D341Med (cell line): ENCODE measurements at regions not wholly inside any gene's neighbourhood (a gene's known extent, or its start where the extent isn't known, plus 50 kb on each side); places are given as distances from the start of the nearest gene placed in this dataset.
"Not testable (repeated sequence)": the region's sequence is repeated elsewhere in the genome, so short reads cannot be mapped to it uniquely, and the experiment has no call there.

Experiments used
- DNase-seq: peaks from one replicate; pipeline ENCODE4 v3.0.0; 2012; ENCODE audit warnings: low spot score

DNA sequence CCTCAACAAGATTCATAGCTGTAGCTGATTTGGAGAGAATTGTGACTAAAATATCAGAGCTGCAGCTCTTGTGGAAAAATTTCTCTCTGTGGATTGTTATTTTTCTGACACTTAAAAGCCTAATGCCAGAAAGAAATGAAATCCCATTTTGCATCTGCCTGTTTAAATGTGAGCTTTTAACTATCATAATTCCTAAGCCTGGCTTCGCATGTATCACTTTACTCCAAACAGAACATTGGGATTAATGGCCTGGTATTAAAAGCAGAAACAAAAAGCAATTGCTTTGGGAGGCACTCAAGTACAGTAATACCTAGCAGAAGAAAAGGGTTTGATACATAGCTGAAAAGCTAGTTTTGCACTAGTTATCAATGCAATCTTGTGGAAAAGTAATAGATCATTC lies 164.2 kb upstream of the FSHR start:
- DNase-seq, result no peak

DNA sequence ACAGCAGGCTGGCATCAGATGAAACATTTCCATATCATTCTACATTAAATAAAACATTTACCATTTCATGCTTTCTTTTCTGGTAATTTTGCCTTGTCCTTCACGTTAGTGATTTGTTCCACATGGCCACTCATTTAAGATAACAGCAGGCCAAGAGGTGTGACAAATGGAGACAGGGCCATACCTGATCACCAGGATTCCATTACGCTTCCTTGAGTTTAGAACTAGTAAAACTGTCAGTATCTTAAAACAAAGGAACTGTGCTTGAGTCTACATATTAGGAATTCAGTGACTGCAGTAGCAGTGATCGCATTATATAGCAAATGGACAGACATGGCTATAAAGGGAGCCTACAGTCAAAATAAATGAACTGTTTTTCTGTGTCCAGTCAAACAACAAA lies 155.1 kb upstream of the FSHR start:
- DNase-seq, result no peak

DNA sequence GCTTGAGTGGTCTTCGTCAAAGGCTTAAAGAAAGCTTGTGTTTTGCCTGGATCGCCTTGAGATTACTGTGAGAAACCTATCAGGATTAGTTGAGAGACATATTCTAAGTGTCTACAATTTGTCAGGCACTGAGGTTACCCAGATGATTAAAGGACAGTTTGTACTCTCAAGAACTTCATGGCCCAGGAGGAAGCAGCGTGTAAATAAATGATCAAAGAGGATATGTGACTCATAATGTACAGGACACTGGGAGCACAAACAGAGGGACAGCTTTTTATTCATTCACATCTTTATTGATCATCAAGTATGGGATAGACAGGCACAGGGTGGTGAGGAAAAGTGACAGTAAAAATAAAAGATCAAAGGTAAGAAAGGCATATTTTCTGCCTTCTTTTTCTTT lies 152.6 kb upstream of the FSHR start:
- DNase-seq, result no peak

DNA sequence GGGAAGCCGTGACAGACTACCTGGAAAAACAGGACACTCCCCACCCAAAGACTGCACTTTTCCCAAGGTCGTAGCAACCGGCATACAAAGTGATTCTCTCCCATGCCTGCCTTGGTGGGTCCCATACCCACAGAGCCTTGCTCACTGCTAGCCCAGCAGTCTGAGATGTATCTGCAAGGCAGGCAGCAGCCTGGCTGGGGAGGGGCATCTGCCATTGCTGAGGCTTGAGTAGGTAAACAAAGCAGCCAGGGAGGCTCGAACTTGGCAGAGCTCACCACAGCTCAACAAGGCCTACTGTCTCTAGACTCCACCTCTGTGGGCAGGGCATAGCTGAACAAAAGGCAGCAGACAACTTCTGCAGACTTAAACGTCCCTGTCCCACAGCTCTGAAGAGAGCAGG lies 144.4 kb upstream of the FSHR start:
- DNase-seq, result not testable (repeated sequence)

DNA sequence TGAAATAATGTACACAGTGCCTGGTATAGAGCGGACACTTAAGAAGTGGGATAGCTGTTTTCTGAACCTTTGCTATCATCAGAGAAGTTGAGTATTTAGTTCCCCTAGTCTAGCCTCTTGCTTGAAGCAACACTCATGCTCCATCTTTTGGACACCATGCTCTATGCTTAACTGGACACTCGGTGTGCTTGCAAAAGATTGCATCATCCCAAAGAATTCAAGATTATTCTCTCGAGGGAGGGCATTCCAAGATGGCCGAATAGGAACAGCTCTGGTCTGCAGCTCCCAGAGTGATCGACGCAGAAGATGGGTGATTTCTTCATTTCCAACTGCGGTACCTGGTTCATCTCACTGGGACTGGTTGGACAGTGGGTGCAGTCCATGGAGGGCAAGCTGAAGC lies 143.9 kb upstream of the FSHR start:
- no peak for DNase-seq

DNA sequence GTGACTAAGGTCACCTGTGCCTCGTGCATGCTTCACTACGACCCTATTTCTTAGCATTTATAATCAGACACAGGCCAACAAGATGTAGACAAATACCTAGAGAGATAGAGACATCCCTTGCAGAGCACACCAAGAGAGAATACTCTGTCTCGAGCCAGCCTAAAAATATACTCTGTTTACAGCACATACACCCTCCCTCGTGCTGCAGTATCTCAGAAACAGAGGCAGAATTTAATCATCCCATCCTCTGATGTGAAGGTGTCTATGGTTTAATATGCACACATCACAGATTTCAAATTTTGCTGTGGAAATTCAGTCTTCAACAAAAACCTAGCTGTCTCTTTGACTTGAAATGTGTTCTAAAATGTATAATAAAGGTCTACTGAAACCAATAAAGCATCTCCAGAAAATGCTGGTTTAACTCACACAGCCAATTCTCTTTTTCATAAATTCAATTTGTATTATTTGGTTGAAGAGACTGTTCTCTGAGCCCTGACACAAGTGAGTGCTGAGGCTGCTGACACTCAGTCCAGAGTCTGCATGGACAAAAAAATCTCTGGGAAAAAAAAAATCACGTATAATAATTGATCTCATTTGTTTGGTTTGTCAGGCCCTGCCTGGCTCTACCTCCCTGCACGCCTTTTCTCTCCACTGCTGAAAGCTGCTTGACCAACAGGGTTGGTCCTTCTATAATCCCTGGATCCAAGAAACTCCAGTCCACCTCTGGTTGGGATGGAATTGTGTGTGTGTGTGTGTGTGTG lies 142.0 kb upstream of the FSHR start:
- DNase-seq, result no peak

DNA sequence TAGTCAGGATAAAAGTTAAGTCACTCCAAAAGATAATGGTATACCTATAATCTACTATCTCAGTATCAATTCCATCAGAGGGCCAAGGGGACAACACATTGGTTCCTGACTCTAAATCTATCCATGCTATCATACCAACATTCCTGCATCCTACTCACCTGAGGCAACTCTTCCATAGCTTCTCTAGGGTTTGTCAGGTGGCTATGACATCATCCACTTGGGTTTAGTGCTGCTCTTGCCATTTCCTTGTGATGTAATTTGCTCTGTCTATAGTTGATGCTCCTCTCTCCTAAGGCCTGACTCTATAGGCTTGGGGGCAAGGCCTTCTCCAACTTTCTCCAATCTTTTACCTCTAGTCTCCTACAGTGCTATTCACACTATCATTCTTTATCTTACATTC lies 139.9 kb upstream of the FSHR start:
- DNase-seq, result no peak

DNA sequence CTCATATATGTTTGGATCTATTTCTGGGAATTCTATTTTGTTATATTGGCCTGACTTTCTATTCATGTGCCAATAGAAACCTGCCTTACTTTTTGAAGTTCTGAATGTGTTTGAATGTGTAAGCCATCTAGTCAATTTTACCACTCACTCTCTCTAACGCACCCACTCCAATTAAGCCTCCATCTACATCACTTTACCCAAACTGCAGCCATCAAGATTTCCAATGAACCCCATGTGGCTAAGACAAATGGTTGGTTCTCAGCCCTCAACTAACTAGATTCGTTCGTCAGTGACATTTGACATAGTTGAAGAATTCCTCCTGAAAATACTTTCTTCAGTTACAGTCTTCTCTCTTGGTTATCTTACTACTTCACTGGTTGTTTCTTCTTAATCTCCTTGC lies 137.3 kb upstream of the FSHR start:
- DNase-seq, result no peak

DNA sequence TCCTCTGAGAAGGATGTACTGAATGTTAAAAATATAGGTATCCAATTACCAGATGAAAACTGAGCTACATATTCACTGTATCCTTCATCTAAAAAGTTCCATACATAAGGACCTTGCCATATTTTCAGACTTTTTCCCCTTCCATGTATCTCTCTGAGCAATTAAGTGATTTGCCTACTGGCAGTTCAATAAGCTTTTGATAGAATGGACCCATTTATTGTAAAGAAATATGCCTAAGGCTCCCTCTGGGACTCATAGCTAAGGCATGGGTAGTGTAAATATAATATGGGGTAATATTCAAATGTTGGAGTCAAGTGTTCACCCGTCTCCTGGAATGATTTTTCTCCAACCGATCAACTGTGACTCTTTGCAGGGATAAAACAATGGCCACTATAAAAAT lies 135.4 kb upstream of the FSHR start:
- no peak for DNase-seq

DNA sequence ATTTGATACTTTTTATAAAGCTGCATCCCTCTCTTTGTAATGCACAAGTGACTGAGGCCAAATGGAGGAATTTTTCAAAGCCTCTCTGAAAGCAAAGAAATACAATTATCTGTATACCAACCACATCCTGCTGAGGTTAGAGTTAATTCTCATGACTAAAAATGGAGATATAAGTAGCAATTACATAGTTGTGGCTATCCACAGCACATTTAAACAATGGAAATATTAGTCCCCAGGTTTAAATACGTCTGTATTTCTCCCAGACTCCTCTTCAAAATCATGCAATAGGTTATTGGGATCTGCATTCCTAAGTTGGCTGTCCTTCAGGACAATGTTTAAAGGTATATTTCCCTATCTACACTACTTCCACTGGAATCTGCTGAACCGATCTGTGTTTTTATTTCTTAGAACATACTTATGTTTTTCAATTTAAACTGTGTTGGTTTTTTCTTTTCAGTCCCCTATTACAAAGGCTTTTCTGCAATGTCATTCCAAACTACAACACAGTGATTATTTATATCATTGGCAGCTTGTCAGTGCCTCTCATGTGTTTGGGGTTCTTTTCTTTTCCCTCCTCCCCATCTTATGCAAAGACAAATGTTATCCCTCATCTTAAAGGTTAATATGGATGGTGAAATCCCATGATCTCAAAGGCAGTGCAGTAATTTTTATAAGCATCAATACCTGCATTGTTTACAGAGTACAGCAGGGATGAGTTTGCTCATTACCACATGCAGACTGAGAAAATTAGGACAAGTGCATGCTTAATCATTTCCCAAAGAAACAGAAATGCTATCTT lies 134.8 kb upstream of the FSHR start:
- no peak for DNase-seq

DNA sequence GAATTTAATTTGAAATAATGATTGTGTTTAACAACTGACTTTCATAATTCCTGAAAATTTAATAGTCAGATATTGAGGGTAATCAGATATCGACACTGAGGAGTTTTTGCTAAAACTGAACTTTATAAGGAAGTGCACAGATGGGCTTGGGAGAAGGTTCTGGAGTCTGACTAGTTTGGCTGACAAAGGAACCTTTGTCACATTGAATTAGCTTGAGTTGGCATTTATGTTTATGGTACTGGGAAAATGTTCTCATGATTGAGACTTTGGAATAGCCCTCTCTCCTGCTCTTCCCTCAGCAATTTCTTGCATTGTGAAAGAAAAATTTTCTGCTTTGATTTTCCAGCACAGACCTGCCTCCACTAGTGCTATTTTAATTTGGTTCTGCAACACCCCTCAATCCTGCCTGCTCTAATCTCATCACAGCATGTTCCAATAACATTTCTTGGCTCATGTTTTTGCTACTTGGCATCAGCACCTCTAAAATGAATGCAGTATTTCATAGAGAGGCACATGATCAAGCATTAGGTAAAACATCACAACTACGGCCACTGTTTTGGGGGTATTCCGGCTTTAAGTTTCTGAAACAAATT lies 133.9 kb upstream of the FSHR start:
- no peak for DNase-seq

DNA sequence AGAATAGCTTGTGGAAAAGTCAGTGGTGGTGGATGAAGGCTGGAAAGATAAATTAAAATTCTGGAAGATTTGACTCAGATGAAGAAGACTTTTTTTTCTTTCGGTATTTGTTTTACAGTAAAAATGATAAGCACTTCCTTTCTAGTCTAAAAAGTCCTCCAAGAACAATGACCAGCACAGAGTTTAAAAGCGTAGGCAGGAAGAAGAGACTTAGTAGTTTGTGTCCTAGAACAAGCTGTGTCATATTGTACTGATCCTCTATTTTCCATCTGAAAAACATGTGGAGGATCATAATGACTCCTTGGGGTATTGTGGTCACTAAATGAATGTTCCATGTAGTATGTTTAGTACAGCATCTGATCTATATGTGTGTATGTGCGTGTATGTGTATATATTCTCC lies 132.4 kb upstream of the FSHR start:
- no peak for DNase-seq

DNA sequence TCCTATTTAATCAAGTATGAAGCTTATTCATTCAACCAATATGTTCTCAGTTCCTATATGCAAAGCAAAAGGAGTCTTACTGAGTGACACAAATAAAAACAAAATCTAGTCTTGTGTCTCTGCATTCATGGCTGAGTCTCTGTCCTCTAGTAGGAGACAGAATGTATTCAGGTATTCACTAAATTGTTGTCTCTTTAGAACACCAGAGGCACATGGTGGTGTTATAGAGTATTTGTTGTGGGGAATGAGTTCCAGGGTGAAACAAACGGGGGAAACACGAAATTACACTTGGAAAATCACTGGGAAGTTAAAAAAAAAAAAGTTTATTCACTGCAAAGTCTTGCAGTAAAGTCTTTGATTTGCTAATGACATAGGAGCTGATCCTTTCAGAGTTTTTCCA lies 131.7 kb upstream of the FSHR start:
- no peak for DNase-seq

DNA sequence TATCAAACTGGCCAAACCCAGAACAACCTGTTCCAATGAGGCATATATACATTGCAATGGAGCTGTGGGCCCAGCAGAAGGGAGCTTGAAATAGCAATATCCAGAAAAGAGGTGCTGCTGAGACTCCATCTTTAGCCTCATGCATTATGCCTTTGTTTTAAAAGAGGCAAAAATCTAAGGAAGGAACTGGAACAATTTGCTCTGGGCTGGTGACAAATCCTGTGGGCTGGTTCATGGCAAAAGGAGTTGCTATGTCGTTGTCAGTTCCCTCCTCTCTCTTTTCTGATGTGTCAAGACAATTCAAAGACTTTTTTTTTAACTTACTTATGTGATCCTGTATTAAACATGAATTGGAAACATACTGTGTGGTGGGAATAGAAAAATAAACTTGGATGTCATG lies 124.2 kb upstream of the FSHR start:
- DNase-seq, result no peak

DNA sequence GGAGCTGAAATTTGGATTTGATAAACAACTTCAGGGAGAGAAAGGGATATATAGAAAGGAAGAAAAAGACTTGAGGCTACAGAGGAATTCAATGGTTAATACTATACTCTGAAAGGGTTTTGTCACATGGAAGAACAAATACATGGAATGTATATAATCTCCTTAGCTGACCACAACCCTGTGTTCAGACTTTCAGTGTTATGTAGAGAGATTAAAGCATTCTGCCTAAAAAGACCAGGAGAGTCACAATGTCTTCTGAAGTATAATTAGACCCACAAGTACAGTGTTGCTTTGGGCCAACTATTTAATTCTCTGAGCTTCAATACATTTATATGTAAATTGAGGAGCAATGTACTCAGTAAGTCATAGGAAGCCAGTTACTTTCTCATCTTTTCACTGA lies 123.8 kb upstream of the FSHR start:
- DNase-seq, result no peak

DNA sequence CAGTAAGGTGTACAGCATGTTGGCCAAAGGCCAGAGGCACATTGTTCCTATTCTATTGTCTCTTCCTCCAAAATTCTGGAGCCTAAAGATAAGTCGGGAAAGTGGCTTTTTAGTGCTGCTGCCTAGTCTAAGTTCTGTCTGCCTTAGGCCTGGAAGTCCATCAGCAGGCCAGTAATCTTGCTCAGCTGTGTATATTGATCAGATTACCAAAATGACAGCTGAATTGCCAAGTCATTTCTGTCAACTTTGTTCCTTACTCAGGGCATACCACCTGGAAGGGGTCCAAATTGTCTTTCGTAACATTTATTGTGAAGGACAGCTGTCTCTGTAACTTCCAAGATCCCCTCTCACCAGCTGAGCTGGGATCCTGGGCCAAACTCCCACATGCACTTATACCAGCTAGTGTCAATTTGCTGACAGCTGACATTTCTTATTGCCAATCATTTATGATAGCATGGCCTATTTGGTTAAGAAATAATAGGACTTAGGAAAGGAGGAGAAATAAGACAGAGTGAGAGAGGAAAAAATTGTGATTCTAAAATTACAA lies 116.8 kb upstream of the FSHR start:
- DNase-seq, result no peak

DNA sequence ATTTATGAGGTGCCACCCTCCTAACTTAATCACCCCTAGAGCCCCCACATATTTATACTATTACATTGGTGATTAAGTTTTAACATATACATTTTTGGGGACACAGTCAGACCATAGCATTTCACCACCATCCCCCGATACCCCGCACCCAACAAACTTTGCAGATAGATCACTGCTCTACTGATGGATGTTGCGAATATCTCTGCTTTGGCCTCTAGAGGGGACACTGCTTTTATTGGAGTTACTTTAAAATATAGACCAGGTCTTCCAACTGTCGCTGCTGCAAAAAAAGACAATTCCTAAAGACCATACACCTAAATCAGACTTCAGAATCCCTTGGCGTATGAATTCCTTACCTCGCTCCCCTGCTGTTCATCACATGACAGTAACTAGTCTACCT lies 115.8 kb upstream of the FSHR start:
- no peak for DNase-seq

DNA sequence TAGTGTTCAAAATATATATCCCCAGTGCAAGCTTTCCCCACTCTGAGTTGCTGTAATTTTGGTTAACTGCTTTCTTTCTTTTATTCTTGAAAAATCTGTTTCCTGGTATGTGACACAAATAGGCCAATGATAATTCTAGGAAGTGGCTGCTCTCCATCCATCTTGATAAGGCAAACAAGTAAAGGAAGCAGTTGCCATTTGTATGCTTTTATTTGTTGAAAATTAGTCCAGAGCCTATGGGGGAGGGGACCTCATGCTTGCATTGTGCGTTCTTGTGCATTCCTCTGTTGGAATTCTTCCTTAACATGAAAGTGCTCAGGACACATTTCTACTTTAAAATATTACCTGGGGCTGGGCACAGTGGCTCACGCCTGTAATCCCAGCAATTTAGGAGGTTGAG lies 111.2 kb upstream of the FSHR start:
- no peak for DNase-seq

DNA sequence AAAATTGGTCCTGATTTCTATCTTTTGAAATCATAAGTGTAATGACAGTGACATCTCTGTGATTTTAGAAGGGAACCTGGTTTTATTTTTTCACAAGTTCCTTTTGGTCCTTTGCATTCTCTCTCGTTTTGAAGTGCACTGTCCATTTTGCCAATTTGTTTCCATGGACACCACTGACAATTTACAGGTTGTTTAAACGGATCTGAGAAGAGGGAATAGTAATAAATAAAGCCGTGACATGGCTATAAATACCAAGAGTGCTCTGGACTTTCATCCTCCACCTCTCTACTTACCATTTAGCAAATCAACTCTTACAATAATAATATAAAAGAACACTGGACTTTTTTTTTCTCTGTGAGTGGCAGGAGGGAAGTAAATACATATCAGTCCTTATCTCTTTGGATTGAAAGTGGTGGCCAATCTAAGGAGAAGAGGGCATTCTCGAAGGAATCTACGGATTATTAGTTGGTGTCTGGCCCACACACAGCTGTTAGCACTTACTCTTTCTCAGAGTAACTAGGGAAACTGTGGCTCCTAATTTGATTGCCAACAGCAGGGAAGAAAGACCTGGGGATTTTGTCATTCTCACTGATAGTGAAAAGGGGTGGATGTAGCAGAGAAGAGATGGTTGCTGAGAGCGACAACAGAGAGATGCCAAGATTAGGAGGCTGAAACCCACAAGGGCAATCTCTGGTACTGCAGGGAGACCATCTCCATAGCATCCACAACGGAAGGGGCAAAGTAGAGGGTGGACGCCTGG lies 108.7 kb upstream of the FSHR start:
- no peak for DNase-seq

DNA sequence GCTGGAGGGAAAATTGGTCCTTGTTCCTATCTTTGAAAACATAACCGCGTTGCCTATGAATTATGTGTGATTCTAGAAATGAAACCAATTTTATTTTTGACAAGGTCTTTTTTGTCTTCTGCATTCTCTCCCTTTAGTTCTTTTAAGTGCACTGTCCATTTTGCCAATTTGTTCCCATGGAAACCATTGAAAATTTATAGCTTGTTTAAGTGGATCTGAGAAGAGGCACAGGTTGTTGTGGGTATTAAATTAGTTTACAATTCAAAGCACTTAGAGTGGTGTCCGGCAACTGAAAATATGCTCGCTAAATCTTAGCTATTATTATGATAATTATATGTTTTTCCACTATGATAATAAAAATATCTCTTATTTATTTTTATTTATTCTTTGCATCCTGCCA lies 107.5 kb upstream of the FSHR start:
- no peak for DNase-seq

DNA sequence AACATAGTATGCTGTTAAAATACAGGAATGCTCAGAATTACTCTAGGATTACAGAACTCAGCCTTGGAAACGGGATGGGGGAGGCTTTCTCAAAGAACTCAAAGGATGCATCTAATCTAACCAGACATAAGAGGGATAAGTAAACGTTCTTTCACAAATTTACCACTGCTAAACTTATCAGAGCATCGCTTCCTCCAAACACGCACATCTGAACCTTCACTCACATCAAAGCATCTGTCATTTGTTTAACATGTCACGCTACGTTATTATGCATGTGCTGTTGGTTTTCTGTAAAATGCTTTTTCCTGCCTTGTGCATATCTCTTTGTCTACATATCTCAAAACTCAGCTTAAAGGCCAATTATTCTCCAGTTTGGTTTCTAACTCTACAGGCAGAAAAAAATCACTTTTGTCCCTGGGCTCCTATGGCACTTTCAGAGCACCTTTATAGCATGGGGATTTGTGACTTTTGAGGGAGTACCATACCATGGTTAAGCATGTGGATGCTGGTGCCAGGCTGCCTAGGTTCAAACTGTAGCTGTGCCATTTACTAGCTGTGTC lies 106.7 kb upstream of the FSHR start:
- no peak for DNase-seq

DNA sequence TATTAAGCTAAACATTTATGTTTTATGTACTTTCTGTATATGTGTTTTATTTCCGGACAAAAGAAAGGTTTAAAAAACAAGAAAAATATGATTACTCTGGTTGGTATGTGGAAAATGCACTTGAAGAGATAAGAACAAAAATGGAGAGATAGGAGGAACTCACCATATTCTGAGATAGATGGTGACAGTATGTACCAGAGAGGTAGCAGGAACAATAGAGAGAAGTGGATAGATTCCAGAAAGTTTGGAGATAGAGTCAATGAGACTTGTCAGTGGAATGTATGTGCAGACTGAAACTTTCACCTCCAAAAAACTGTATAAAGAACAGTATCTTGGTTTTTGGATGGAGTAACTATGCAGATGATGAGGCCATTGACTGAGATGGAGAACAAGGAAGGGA lies 105.6 kb upstream of the FSHR start:
- DNase-seq, result no peak
